Fibroblast of villous mesenchyme (primary cell): ENCODE measurements at regions not wholly inside any gene's neighbourhood (a gene's known extent, or its start where the extent isn't known, plus 50 kb on each side); places are given as distances from the start of the nearest gene placed in this dataset.

Experiments
- DNase-seq: peaks from one replicate; pipeline ENCODE4 v3.0.0-alpha.2; 2010; ENCODE audit warnings: low read depth
- H3K4me3 ChIP-seq: 2 replicates; pipeline ENCODE4 v1.5.1; 2011; ENCODE audit warnings: low read depth, mild to moderate bottlenecking, low read length
- TF ChIP-seq, protein P1 (sequence below): IDR thresholded peaks from 2 replicates; pipeline ENCODE4 v1.5.1; 2012; ENCODE audit warnings: low read depth, mild to moderate bottlenecking, low read length; ENCODE audit not compliant: insufficient read depth

DNA sequence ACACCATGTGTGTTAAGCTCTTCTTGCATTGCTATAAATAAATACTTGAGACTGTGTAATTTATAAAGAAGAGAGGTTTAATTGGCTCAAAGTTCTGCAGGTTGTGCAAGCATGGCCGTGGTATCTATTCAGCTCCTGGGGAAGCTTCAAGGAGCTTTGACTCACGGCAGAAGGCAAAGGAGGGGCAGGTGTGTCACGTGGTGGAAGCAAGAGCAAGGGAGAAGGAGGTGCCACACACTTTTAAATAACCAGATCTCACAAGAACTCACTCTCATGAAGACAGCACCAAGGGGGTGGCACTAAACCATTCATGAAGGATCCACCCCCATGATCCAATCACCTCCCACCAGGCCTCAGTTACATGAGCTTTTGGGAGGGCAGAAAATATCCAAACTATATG lies 193.7 kb downstream of the ERMARD start:
- TF ChIP-seq, protein P1, sequence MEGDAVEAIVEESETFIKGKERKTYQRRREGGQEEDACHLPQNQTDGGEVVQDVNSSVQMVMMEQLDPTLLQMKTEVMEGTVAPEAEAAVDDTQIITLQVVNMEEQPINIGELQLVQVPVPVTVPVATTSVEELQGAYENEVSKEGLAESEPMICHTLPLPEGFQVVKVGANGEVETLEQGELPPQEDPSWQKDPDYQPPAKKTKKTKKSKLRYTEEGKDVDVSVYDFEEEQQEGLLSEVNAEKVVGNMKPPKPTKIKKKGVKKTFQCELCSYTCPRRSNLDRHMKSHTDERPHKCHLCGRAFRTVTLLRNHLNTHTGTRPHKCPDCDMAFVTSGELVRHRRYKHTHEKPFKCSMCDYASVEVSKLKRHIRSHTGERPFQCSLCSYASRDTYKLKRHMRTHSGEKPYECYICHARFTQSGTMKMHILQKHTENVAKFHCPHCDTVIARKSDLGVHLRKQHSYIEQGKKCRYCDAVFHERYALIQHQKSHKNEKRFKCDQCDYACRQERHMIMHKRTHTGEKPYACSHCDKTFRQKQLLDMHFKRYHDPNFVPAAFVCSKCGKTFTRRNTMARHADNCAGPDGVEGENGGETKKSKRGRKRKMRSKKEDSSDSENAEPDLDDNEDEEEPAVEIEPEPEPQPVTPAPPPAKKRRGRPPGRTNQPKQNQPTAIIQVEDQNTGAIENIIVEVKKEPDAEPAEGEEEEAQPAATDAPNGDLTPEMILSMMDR: no peak
- no peak for DNase-seq
- H3K4me3 ChIP-seq: no peak overlapping the region

DNA sequence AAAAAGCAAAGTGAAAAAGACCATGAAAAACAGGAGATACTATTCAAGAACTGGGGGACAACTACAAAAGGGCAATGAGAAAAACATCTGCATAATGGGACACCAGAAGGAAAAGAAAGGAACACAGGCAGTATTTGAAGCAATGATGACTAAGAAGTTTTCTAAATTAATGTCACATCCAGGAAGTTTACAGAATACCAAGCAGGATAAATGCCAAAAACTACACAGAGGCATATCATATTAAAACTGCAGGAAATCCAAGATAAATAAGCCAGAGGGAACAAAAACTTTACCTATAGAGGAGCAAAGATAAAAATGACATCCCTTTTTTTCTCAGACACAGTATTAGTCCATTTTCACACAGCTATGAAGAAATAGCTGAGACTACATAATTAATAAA lies 193.0 kb downstream of the ERMARD start:
- no peak for DNase-seq
- TF ChIP-seq, protein P1: no peak
- no peak overlapping the region for H3K4me3 ChIP-seq

DNA sequence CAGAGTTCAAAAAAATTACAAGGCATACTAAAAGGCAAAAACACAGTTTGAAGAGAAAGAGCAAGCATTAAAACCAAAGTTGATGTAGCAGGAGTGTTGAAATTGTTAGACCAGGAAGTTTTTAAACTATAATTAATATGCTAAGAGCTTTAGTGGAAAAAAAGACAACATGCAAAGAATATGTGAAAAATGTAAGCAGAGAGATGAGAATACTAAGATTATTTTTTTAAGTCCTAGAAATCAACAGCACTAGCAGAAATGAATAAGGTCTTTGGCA lies 192.6 kb downstream of the ERMARD start:
- no peak for DNase-seq
- H3K4me3 ChIP-seq: no peak overlapping the region
- TF ChIP-seq, protein P1: no peak

DNA sequence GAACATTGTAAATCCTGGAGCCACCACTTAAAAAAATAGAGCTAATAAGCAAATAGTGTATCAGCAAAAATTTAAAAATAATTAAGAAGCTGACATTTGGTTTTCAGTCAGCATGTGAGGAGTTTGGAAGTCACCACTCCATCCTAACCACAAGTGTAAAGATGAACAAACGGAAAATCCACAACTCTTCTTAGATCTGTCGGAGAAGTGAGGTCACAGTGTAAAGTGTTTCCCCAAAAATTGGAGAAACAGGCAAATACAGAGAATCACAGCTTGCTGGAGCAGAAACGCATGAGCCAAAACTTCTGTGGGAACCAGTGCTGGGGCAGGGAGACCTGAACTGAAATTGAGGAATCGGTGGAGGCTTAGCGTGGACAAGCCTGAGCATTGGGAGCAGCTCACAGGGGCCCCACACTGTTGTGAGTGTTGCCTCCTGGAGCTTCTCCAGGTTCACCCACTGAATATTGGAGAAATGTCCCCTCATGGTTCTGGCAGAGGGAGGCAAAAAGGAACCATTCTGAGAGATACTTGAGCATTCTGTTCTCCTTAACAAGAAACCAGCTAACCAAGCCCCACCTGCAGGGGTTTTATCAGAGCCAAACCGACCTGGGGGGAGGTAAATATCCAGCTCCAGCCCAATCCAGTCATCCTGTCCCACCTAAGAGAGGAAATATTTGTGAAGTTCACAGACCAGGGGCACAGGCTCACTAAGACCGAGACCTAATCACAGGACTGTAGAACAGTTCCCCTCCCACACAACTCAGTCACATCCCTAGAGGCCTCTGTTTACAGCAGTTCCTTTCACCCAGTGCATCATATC lies 192.0 kb downstream of the ERMARD start:
- TF ChIP-seq, protein P1: no peak
- no peak for DNase-seq

DNA sequence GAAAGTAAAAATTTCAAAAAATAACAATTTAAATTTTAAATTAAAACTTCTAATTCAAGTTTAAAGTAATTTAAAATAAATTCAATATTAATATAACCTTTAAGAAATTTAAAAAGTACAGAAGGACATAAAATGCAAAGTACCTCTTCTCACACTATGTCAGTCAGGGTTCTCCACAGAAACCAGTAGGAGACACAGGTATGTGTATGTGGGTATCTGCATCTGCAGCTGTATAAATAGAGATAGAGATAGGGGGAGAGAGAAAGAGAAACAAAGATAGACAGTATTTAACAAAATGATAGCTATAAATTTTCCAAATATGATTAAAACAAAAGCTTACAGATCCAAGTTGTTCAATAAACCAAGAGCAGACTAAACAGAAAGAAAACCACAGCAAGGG lies 190.8 kb downstream of the ERMARD start:
- TF ChIP-seq, protein P1: no peak
- DNase-seq: no peak
- no peak overlapping the region for H3K4me3 ChIP-seq

More for the DNA sequence above, 192.0 kb downstream of the ERMARD start:
- no peak overlapping the region for H3K4me3 ChIP-seq

DNA sequence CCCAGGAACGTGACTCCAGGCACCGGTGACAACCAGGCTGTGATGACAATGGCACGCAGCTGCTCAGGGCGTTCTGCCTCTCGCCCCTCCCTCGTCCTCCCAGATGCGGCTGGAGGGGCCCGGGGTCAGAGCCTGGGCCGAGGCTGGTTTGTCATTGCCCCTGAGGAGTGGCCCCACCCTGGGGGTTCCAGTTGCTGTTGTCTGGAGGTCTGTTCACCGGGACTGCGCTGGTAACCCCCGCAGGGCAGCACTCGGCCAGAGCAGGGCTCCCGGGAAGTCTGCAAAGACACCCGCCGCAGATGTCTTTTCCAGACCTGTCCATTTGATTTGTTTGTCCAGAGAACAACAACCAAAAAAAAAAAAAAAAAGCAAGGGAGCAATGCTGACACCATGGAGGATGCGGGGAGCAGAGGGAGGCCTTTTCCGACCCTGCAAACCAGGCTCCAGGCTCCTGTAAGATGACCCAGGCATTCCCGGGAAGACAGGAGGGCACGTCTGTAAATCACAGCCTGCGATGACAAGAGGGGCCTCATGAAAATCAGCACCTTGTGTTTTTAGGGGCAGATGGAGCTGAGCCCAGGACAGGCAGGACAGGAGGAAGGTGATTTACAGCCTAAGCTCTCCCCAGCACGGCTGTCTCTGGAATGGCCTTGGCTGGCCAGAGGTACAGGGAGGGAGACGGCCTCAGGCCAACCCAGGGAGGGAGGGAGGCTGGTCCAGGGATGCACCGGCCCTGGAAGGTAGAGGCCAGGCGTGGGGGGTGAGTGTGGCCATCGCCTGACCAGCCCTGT lies 189.3 kb downstream of the ERMARD start:
- H3K4me3 ChIP-seq: no peak overlapping the region
- TF ChIP-seq, protein P1: no peak
- DNase-seq: peak; percentile 26
